Endodermal cell (in vitro differentiated cells): ENCODE measurements at regions not wholly inside any gene's neighbourhood (a gene's known extent, or its start where the extent isn't known, plus 50 kb on each side); places are given as distances from the start of the nearest gene placed in this dataset.

Source experiments
- DNase-seq: peaks from one replicate; pipeline ENCODE4 v3.0.0-alpha.2; 2017
- H3K27ac ChIP-seq: 2 replicates; pipeline ENCODE4 v1.5.1; 2013; ENCODE audit warnings: mild to moderate bottlenecking, low read depth, low read length, moderate library complexity
- H3K27me3 ChIP-seq: 2 replicates; pipeline ENCODE4 v1.6.1; 2013; ENCODE audit warnings: mild to moderate bottlenecking, low read length, moderate library complexity; ENCODE audit not compliant: insufficient read depth, control insufficient read depth, poor library complexity, severe bottlenecking
- H3K36me3 ChIP-seq: 2 replicates; pipeline ENCODE4 v1.7.0; 2013; ENCODE audit warnings: mild to moderate bottlenecking, low read length, moderate library complexity; ENCODE audit not compliant: control insufficient read depth, insufficient read depth
- H3K4me1 ChIP-seq: one replicate; pipeline ENCODE4 v1.7.0; 2013; ENCODE audit warnings: low read length; ENCODE audit not compliant: control insufficient read depth, insufficient read depth
- H3K4me3 ChIP-seq: 2 replicates; pipeline ENCODE4 v1.5.1; 2013; ENCODE audit warnings: mild to moderate bottlenecking, low read length, moderate library complexity
- H3K9ac ChIP-seq: 2 replicates; pipeline ENCODE4 v1.6.1; 2013; ENCODE audit warnings: mild to moderate bottlenecking, low read length, moderate library complexity; ENCODE audit not compliant: poor library complexity, severe bottlenecking; ENCODE audit errors: extremely low read depth
- H3K9me3 ChIP-seq: 2 replicates; pipeline ENCODE4 v1.6.1; 2013; ENCODE audit warnings: mild to moderate bottlenecking, low read length, moderate library complexity; ENCODE audit not compliant: control insufficient read depth
- H3K27ac Mint-ChIP-seq: 2 replicates; pipeline ENCODE4 v1.8.0; 2020; ENCODE audit warnings: mixed read lengths
- H3K27me3 Mint-ChIP-seq: 2 replicates; pipeline ENCODE4 v1.8.0; 2021; ENCODE audit warnings: mild to moderate bottlenecking, mixed read lengths; ENCODE audit not compliant: insufficient read depth
- H3K36me3 Mint-ChIP-seq: 2 replicates; pipeline ENCODE4 v1.8.0; 2020; ENCODE audit warnings: low read depth, mixed read lengths
- H3K4me1 Mint-ChIP-seq: 2 replicates; pipeline ENCODE4 v1.8.0; 2020; ENCODE audit warnings: mixed read lengths
- H3K4me3 Mint-ChIP-seq: 2 replicates; pipeline ENCODE4 v1.8.0; 2020; ENCODE audit warnings: mild to moderate bottlenecking, moderate library complexity, mixed read lengths
- H3K9me3 Mint-ChIP-seq: 2 replicates; pipeline ENCODE4 v1.8.0; 2020; ENCODE audit warnings: mild to moderate bottlenecking, mixed read lengths
- WGBS, 2 experiments: methylation state at CpG; one replicate each; pipeline versions ENCODE4 v1.1.5 to v1.1.7; 2013; ENCODE audit warnings: missing lambda C conversion rate in 2 of 2, mixed read lengths in 1 of 2; ENCODE audit not compliant: insufficient coverage in 1 of 2, insufficient read length in 1 of 2; 5-methylcytosine and 5-hydroxymethylcytosine counted together
- TF ChIP-seq, protein P1 (sequence below): fragments of 200-600 bp; sonication (generic); conservative IDR thresholded peaks from 2 replicates; pipeline ENCODE4 v1.5.0; 2021; ENCODE audit warnings: antibody characterized with exemption, mild to moderate bottlenecking

DNA sequence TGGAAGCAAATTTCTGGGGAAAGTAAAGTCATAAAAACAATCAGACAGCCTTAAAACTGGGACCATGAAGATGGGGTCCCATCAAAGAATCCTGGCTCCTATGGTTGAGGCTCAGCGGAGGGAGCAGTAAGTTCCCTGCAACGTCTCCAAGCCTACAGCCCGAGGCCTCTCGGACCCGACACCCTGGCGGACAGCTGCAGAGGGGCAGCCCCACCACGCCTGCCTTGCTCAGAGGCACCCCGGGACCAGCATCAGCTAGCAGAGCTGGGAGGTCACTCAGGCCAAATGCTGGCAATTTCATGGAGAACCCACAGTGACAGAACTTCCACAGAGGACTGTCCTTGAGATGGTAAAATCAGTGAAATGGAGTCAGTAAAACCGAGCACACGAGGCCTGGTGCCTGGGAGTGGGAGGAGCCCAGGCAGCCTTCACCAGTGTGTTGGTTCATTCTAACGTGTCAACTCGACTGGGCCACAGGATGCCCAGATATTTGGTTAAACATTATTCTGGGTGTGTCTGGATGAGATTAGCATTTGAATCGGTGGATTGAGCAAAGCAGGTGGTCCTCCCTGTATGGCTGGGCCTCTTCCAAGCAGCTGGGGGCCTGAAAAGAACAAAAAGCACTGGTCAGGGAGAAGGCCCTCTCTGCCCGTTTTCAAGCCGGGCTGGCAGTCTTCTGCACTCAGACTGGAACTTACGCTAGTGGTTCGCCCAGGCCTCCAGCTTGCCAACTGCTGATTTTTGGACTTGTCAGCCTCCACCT lies 96.2 kb upstream of the INSIG1 start:
- Histone ChIP-seq H3K9me3 (no peaks in the 10 kb centered on the region), H3K27ac (no peak overlapping the region), H3K4me1 (no peaks in the 10 kb centered on the region), H3K27me3 (no peaks in the 10 kb centered on the region), H3K9ac (no peak overlapping the region), H3K4me3 (no peak overlapping the region), H3K36me3 (no peaks in the 10 kb centered on the region)
- Mint-ChIP-seq H3K4me1 (peaks cover 2% of the 10 kb centered on the region), H3K27ac (no peak overlapping the region), H3K9me3 (no peaks in the 10 kb centered on the region), H3K4me3 (no peak overlapping the region), H3K27me3 (peaks cover 3% of the 10 kb centered on the region), H3K36me3 (no peaks in the 10 kb centered on the region)
- WGBS, 2 experiments, result 94% methylated on average over 17 of the region's 17 CpGs
- DNase-seq, result no peak
- TF ChIP-seq, protein P1, sequence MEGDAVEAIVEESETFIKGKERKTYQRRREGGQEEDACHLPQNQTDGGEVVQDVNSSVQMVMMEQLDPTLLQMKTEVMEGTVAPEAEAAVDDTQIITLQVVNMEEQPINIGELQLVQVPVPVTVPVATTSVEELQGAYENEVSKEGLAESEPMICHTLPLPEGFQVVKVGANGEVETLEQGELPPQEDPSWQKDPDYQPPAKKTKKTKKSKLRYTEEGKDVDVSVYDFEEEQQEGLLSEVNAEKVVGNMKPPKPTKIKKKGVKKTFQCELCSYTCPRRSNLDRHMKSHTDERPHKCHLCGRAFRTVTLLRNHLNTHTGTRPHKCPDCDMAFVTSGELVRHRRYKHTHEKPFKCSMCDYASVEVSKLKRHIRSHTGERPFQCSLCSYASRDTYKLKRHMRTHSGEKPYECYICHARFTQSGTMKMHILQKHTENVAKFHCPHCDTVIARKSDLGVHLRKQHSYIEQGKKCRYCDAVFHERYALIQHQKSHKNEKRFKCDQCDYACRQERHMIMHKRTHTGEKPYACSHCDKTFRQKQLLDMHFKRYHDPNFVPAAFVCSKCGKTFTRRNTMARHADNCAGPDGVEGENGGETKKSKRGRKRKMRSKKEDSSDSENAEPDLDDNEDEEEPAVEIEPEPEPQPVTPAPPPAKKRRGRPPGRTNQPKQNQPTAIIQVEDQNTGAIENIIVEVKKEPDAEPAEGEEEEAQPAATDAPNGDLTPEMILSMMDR, result no peak

DNA sequence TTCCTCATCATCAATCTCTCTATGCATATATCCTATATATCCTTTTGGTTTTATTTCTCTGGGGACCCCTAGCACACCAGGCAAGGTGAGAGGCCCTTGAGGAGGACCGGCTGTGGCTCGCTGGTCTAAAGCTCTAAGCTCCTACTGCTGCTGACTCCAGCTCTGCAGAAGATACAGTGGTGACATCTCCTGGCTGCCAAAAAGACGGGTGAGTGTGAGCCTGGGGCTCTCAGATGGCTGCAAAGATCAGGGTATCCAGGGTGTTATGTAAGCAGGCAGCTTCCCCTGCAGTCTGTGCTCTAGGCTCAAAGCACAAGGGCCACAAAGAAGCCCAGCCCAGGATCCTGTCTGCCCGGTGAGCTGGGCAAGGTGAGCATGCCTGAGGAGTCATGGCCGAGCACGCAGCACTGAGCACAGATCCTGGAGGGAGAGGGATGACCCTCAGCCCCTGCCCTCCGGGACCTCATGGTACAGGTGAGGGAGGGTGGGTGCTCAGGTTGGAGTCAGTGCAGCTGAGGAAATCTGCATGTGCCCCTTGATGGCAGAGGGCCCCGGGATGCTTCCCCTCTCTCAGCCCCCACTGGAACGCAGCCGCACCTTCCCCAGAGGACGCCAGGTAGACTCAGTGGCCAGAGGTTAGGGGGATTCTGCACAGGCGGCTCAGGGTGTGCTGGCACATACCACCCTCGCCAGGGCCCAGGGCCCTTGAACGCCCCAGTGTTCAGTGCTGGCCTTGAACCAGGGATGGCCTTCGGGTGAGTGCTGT lies 95.4 kb upstream of the INSIG1 start:
- Histone ChIP-seq H3K4me3 (no peak overlapping the region), H3K9me3 (no peaks in the 10 kb centered on the region), H3K4me1 (no peaks in the 10 kb centered on the region), H3K36me3 (no peaks in the 10 kb centered on the region), H3K9ac (no peak overlapping the region), H3K27me3 (no peaks in the 10 kb centered on the region), H3K27ac (no peak overlapping the region)
- H3K4me3 Mint-ChIP-seq, result no peak overlapping the region
- 88 to 94% methylated on average over 5 to 15 of the region's 15 CpGs for WGBS, 2 experiments
- TF ChIP-seq, protein P1, result no peak
- peak overlapping the region; percentile 7 for H3K27ac Mint-ChIP-seq
- H3K36me3 Mint-ChIP-seq, result no peaks in the 10 kb centered on the region
- H3K4me1 Mint-ChIP-seq, result peaks cover 2% of the 10 kb centered on the region
- DNase-seq, result no peak
- peaks cover 3% of the 10 kb centered on the region for H3K9me3 Mint-ChIP-seq
- peaks cover 3% of the 10 kb centered on the region for H3K27me3 Mint-ChIP-seq

DNA sequence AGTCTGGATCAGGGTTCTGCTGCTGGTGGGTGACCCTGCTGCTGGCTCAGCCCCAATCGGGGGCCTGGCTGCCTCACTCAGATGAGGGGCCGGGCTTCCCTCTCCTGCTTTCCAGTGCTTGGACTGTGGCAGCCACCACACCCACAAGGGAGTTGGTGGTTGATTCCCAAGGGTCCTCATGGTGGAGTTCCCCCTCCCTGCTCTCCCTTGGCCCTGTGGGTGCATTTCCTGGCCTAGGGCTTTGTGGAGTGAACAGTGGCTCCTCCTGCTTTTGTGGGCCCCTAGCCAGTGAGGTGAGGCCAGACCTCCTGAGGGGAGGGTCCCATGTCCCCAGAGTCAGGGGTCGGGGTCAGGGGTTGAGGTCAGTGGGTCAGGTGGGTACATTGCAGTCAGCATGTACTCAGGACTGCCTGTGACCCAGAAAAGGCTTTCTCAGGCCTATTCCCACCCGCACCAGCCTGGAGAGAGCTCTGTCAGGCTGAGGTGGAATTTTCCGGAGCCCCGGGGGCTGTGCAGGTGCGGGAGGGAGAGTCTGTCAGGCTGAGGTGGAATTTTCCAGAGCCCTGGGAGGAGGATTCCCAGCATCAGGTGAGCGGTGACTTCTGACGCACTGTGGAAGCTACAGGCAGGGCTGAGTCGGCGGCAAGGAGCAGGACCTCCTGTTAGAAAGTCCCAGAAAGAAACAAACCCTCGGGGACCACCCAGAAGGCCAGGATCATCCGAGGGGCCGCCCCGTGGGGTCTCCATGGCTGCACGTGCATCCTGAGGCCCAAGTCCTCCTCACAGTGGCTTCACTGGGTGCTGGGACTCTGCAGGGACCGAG lies 94.4 kb upstream of the INSIG1 start:
- no peak overlapping the region for H3K9ac ChIP-seq
- Mint-ChIP-seq H3K4me3 (no peak overlapping the region), H3K27ac (no peak overlapping the region), H3K9me3 (peaks cover 5% of the 10 kb centered on the region), H3K4me1 (peaks cover 2% of the 10 kb centered on the region), H3K27me3 (peaks cover 5% of the 10 kb centered on the region), H3K36me3 (no peaks in the 10 kb centered on the region)
- TF ChIP-seq, protein P1, result no peak
- 81 to 87% methylated on average over 13 to 17 of the region's 17 CpGs for WGBS, 2 experiments
- H3K36me3 ChIP-seq, result no peaks in the 10 kb centered on the region
- H3K27me3 ChIP-seq, result no peaks in the 10 kb centered on the region
- H3K9me3 ChIP-seq, result no peaks in the 10 kb centered on the region
- H3K4me3 ChIP-seq, result no peak overlapping the region
- H3K27ac ChIP-seq, result no peak overlapping the region
- no peaks in the 10 kb centered on the region for H3K4me1 ChIP-seq
- no peak for DNase-seq
